Right atrium auricular region (tissue), 2 donors: ENCODE measurements at regions not wholly inside any gene's neighbourhood (a gene's known extent, or its start where the extent isn't known, plus 50 kb on each side); places are given as distances from the start of the nearest gene placed in this dataset.

Experiments used
- DNase-seq: peaks from one replicate; pipeline ENCODE4 v3.0.0-alpha.2; 2019; ENCODE audit warnings: low spot score
- H3K27ac ChIP-seq, 2 donors: fragments of 200-600 bp; sonication (generic); 1 replicate in 1 of 2; 2 replicates in 1 of 2; pipeline ENCODE4 v1.5.1; 2016 to 2019
- H3K27me3 ChIP-seq, 2 donors: fragments of 200-600 bp; sonication (generic); one replicate each; pipeline versions ENCODE4 v1.5.1 to v1.6.0; 2017 to 2019
- H3K36me3 ChIP-seq: fragments of 200-600 bp; sonication (generic); one replicate; pipeline ENCODE4 v1.5.1; 2016
- H3K4me1 ChIP-seq, 2 donors: fragments of 200-600 bp; sonication (generic); one replicate each; pipeline versions ENCODE4 v1.5.1 to v1.6.0; 2017 to 2019
- H3K4me3 ChIP-seq, 2 donors: fragments of 200-600 bp; sonication (generic); 1 replicate in 1 of 2; 2 replicates in 1 of 2; pipeline ENCODE4 v1.5.1; 2017 to 2019; ENCODE audit warnings: mild to moderate bottlenecking in 1 of 2, moderate library complexity in 1 of 2
- H3K9me3 ChIP-seq, 2 donors: fragments of 200-600 bp; sonication (generic); one replicate each; pipeline ENCODE4 v1.5.1; 2019
- TF ChIP-seq, protein P1 (sequence below), 2 donors: fragments of 200-600 bp; sonication (generic); IDR thresholded peaks; one replicate each; pipeline ENCODE4 v1.5.1; 2019; ENCODE audit warnings: antibody characterized with exemption in 2 of 2

DNA sequence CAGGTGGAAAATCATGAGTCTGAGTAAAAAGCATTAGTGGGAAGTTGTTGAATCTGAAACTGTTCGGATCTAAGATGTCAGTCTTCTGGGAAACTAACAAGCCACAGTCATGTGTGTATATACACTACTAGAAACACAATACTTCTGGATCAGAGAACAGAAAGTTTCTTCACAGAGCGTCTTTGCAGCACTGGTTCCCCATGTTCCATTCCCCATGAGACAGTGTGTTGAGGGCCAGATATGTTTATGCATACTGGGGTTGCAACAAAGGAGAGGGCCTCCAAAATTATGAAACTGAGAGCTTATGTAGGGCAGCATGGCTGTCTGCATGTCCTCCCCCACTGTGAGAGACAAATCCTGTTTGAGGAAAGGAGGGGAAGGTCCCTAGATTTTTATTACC is 295.0 kb upstream of the NAV3 start:
- Histone ChIP-seq H3K4me1 (no peaks in the 10 kb centered on the region), H3K9me3 (no peaks in the 10 kb centered on the region), H3K4me3 (no peak overlapping the region), H3K27ac (no peak overlapping the region), H3K36me3 (no peaks in the 10 kb centered on the region), H3K27me3 (no peaks in the 10 kb centered on the region)
- DNase-seq, result no peak
- TF ChIP-seq, protein P1, sequence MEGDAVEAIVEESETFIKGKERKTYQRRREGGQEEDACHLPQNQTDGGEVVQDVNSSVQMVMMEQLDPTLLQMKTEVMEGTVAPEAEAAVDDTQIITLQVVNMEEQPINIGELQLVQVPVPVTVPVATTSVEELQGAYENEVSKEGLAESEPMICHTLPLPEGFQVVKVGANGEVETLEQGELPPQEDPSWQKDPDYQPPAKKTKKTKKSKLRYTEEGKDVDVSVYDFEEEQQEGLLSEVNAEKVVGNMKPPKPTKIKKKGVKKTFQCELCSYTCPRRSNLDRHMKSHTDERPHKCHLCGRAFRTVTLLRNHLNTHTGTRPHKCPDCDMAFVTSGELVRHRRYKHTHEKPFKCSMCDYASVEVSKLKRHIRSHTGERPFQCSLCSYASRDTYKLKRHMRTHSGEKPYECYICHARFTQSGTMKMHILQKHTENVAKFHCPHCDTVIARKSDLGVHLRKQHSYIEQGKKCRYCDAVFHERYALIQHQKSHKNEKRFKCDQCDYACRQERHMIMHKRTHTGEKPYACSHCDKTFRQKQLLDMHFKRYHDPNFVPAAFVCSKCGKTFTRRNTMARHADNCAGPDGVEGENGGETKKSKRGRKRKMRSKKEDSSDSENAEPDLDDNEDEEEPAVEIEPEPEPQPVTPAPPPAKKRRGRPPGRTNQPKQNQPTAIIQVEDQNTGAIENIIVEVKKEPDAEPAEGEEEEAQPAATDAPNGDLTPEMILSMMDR (IDR thresholded peaks at IDR 0.05), result no peak

DNA sequence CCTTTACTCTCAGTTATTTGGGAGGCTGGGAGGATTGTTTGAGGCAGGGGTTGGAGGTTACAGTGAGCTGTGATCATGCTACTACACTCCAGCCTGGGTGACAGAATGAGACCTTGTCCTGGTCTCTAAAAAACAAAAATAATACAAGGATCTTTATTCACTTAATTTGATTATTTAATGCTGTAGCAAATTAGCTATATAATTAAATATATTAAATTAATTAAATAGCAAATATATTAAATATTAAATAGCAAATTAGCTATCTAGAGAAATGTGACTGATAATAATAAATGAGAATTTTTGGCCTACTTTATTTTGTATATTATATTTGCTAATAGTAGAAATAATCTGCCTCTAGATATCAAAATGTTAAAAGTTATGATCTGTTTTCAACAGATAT is 298.8 kb upstream of the NAV3 start:
- H3K36me3 ChIP-seq, result no peaks in the 10 kb centered on the region
- no peak overlapping the region for H3K4me3 ChIP-seq
- no peak for DNase-seq
- no peaks in the 10 kb centered on the region for H3K27me3 ChIP-seq
- TF ChIP-seq, protein P1 (IDR thresholded peaks at IDR 0.05), result no peak
- no peak overlapping the region for H3K27ac ChIP-seq
- H3K4me1 ChIP-seq, result no peaks in the 10 kb centered on the region
- H3K9me3 ChIP-seq, result no peaks in the 10 kb centered on the region

DNA sequence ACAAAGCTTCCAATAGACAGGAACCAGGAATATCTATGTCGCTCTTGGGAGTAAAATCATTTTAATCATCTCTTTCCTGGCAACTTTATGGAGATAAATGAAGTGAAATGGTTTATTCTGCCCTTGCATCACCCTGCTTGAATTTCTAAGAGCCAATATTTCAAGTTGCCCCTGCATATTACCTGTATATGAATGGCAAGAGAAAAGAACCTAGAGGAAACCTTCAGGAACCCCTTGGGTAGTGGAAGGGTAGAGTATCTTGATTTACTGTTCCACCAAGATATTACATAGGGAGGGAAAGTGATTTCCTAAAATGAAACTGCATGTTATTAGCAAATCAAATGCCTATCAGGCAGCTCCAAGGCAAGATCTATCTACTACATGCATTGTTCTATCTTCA is 308.4 kb upstream of the NAV3 start:
- Histone ChIP-seq H3K4me1 (no peaks in the 10 kb centered on the region), H3K27ac (no peak overlapping the region), H3K36me3 (no peaks in the 10 kb centered on the region), H3K9me3 (no peaks in the 10 kb centered on the region), H3K27me3 (no peaks in the 10 kb centered on the region), H3K4me3 (no peak overlapping the region)
- TF ChIP-seq, protein P1 (IDR thresholded peaks at IDR 0.05), result no peak
- no peak for DNase-seq

DNA sequence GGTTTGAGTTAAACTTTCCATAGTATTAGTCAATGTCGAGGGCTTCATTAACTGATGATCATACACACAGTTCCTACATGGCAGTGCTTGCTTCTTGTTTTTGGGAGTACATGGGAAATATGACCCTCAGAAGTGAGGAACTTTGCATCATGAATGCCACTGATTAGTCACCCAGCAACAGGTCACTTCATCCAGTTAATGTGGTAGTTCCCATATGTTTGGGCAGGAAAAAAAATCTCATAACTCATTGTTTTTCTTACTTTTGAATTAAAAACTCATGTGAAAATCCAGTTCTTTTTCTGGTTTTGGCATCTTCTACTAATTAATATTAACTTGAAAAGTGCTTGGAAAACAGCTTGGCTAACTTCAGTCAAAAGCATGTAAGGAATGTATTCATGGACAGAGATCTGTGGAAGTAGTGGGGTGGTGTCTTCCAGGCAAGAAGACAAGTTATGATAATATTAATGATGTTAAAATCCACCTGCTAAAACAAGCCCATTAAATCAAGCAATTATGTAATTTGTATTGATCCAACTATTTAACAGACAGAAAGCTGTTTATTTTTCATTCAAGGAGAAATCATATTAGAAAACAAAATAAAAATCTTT is 309.1 kb upstream of the NAV3 start:
- Histone ChIP-seq H3K36me3 (no peaks in the 10 kb centered on the region), H3K4me1 (no peaks in the 10 kb centered on the region), H3K27ac (no peak overlapping the region), H3K4me3 (no peak overlapping the region), H3K9me3 (no peaks in the 10 kb centered on the region), H3K27me3 (no peaks in the 10 kb centered on the region)
- TF ChIP-seq, protein P1 (IDR thresholded peaks at IDR 0.05), result no peak
- DNase-seq, result no peak

DNA sequence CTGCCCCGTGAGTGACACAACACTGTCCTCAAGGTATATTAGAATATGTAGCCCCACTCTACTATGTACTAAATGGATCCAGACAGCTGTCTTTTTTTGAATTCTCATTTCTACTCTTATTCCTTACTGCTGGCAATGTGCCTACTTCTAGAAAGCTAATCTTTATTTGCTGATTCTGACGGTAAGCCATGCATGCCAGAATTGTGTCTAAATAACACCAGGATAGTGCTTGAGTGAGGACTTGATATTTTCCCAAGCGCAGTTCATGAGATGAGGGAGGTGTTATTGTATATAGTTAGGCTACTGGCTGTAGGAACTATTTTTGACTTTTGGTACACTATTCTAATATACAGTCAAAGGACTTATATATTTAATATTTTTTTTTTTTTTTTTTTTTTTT is 316.2 kb upstream of the NAV3 start:
- no peak overlapping the region for H3K4me3 ChIP-seq
- no peak for DNase-seq
- H3K27ac ChIP-seq, result no peak overlapping the region
- no peaks in the 10 kb centered on the region for H3K4me1 ChIP-seq
- no peaks in the 10 kb centered on the region for H3K27me3 ChIP-seq
- TF ChIP-seq, protein P1 (IDR thresholded peaks at IDR 0.05), result no peak
- peaks cover 0 to 4% of the 10 kb centered on the region in 2 donors for H3K9me3 ChIP-seq
- no peaks in the 10 kb centered on the region for H3K36me3 ChIP-seq

DNA sequence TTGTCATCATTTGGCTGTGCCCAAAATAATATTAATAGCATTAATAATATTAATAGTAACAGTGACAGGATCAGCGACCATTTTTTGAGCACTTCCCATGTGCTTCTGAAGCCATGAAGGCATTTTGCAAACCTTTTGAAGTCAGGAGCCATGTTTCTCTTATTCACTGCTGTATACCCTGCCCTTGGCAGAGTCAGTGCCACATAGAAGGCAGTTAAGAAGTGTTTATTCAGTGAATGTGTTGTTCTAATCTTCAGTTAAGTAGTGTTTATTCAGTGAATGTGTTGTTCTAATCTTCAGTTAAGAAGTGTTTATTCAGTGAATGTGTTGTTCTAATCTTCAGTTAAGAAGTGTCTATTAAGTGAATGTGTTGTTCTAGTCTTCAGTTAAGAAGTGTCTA is 319.7 kb upstream of the NAV3 start:
- TF ChIP-seq, protein P1 (IDR thresholded peaks at IDR 0.05), result no peak
- peaks cover 0 to 4% of the 10 kb centered on the region in 2 donors for H3K9me3 ChIP-seq
- H3K27ac ChIP-seq, result no peak overlapping the region
- no peak overlapping the region for H3K4me3 ChIP-seq
- no peak for DNase-seq
- no peaks in the 10 kb centered on the region for H3K4me1 ChIP-seq
- H3K27me3 ChIP-seq, result no peaks in the 10 kb centered on the region
- no peaks in the 10 kb centered on the region for H3K36me3 ChIP-seq
